ENCODE measurements at regions not wholly inside any gene's neighbourhood (a gene's known extent, or its start where the extent isn't known, plus 50 kb on each side); places are given as distances from the start of the nearest gene placed in this dataset.
"Not testable (repeated sequence)": the region's sequence is repeated elsewhere in the genome, so short reads cannot be mapped to it uniquely, and the experiment has no call there.

DNA sequence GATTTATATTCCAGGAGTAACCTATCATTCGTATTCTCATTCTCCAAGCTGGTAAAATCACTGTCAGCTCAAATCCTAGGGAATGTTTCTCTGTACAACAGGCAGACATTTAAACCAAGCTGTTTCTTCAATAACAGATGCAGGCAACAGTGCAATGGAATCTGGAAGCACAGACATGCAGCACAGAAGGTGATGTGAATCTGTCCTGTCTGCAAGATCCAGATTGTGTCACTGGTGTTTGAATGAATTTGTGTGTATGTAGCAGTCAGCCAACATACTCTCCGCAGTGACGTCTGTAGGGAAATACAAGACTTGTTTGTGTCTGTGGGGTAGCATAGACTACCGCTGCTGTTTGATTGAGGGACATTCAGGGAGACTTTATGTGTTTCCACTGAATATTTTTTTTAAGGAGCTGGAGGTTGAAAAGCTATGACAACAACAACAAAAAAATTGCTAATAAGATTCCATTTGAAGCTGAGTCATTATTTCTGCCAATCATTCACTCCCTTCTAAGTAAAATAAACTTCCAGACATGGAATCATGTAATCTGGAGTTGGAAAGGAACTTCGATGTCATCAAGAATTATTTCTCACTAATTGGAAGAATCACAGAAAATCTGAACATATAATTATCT lies 122.9 kb upstream of the MYO3A start:
- DNase-seq = no peak

DNA sequence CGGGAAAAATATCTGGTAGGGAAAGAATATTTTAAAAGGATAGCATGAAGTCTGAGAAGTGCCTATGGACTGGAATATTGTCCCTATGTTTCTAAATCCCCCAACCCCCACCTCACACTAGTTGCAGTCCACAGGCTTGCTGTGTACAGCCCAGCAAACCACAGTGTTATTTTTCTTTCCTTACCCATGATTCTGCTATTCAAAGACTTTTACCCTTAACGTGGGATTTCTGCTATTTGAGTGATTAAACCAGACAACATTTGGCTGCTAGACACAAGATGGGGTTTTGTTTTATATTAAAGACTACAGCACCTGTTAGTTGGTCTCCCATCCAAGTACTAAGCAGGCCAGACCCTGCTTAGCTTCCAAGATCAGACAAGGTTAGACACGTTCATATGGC lies 120.5 kb upstream of the MYO3A start:
- no peak for DNase-seq

DNA sequence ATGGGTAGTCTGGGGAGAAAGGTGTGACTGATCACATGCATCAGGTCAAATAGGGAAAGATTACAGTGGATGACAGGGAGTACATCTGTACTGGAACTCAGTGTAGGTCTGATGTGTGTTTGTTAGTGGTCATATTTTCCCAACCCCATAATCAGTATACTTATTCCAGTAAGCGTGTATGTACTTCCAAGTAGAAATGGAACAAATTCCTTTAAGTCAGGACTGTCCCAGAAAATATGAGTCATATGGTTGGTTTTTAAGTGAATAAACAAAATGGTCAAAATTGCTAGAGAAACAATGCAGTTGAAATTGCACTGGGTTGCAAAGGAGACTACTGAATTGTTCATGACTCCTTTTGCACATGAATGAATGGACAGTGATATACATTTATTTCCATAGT lies 118.8 kb upstream of the MYO3A start:
- DNase-seq = no peak

DNA sequence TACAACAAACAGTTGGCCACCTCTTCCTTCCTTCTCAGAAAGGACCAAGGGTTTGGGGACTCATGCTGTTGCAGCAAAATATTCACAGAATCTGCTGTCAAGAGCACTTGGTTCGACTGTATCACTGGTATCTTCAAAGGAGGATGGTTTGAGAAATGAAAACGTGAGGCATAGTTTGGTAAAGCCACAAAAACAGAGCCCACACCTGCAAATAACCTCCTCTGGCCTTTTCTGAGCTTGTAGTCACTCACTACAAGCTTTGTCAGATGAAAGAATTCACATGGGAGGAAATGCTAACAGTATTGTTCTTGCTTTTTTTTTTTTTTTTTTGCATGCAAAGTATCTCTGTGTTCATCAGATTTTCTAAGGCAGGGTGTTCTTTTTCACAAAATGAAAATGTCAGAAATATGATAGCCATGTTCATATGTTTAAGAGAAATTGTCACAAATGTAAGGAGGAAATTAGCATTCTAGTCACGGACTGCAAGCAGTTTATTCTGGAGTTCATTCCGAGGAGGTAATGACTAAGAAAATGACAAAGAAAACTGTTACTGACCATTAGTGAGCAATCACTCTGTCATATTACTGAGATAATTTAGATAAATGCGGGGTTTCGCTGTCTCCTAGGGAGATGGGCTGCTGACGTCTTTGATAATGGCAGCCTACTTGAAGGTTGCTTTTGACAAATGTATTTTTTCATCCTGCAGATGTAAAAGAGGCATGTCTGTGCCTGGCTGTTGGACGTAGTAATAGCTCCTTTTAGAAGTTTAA lies 117.8 kb upstream of the MYO3A start:
- DNase-seq = no peak

DNA sequence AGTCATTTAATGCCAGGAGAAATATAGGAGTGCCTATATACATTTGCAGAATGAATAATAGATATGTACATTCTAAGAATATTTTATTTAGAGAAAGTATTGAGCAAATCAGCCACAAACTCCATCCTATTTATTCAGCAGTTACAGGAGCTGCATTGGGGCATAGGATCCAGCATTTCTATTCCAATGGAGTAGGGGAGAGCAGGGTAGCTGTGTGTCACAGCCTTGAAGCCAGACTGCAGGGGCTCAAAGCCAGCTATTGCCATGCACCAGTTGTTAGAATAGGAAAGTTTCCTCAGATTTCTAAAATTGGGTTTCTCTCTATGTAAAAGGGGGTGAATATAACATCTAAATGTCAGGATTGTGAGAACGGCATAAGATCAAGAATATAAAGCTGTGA lies 116.8 kb upstream of the MYO3A start:
- no peak for DNase-seq

DNA sequence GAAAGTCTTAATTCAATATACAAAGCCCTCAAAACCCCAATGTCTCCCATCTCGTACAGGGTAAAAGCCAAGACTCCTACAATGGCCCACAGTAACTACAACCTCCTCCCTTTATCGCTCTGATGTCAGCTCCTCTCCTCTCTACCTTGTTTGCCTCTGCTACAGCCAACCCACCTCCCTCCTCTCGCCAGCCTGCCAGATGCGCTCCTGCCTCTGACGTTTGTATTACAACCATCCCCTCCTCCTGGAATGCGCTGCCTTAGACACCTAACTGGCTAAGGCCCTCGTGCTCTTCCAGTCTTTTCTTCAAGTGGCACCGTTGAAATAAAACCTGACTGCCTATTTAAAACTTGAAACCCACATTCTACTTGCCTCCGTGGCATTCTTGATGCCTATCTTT lies 115.3 kb upstream of the MYO3A start:
- DNase-seq = no peak

DNA sequence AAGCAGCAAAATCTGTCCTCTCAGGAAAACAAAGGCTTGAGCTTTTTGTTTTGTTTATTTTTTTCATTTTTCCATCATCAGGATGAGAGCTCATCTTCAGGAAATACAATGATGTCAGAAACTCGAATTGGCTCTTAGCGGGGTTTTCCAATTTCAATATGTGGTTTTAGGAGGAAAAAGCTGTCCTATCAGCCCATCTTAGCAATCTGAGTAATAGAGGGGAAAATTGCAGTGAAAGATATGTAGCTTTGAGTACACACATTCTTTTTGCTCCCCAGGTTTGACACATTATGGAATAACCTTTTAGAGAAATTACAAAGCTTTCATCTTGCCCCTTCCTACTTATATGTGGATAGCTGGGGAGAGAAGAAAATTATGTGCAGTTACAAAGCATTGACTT lies 113.6 kb upstream of the MYO3A start:
- DNase-seq = no peak

DNA sequence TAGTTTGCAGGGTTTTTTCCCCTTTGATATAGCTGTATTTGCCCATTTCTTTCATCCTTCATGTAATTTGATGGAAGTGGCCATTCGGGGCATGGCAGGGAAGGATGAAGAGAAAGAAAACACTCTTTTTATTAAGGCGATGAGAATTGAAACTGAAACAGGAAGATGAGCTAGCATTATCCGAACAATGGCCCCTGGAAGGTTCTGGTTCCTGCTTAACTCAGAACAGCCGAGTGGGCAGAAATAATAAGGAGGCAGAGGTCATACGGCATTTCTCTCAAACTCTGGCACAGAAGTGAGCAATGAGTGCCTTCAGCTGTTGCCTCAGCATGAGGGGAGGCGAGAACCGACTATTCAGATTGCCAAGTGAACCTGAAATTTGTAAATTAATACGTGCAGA lies 113.2 kb upstream of the MYO3A start:
- no peak for DNase-seq

DNA sequence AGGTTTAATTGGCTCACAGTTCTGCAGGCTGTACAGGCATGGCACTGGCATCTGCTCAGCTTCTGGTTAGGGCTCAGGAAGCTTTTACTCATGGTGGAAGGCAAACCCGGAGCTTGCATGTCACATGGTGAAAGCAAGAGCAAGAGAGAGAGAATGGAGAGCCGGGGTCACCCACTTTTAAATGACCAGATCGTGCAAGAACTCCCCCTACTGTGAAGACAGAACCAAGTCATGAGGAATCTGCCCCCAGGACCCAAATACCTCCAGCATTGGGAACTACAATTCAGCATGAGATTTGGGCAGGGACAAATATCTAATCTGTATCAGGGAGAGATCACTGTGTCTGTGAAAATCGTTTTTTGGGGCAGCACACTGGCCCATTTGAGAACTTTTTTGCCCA lies 110.0 kb upstream of the MYO3A start:
- no peak for DNase-seq

DNA sequence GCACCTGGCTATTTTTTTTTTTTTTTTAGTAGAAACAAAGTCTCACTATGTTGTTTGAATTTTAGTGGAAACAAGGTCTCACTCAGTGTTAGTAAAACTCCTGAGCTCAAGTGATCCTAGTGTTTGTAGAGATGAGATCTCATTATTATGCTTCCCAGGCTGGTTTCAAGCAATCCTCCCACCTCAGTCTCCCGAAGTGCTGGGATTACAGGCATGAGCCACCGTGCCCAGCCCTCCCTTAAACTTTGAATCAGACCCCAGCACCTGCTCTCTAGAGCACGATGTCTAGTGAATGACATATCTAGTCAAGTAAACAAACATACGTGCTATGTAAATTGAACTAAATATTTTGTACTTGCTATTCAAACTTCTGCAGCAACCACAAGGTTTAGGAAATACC lies 105.6 kb upstream of the MYO3A start:
- DNase-seq = no peak

DNA sequence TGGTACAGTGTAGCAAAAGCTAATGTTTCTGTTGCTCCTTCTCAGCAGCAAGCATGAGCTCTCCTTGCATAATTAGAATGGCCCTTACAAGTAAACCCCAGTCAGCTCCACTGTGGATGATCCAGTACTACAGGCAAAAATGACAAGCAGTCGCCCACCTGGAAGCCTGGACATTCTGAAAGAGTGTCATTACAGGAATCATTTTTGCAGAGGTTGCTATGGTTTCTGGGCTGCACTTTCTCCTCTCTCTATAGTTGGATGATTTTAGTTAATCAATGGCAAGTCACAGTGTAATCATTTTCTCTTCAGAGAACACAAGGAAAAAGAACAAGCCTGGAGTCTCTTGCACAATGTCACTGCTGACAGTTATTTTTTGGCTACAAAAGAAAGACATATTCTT lies 102.9 kb upstream of the MYO3A start:
- DNase-seq = no peak

DNA sequence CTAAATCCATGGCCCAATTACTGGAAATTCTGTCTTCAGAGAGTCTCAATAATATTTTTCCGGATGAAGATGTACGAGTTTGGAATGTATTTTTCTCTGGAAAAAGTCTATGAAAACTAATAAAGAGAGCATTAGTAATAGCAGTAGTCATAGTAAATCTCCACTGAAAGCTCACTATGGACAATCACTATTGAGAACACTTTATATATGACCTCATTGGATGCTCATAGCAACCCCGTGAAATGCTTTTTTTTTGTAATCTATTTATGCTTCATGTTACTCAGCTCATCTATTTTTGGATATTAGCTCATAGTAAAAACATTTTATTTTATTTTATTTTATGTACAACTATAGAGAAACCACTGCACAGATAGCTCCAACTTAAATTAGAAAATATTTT lies 94.3 kb upstream of the MYO3A start:
- no peak for DNase-seq

DNA sequence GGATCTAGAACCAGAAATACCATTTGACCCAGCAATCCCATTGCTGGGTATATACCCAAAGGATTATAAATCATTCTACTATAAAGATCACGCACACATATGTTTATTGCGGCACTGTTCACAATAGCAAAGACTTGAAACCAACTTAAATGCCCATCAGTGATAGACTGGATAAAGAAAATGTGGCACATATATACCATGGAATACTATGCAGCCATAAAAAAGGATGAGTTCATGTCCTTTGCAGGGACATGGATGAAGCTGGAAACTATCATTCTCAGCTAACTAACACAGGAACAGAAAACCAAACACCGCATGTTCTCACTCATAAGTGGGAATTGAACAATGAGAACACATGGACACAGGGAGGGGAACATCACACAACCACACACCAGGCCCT lies 93.2 kb upstream of the MYO3A start:
- not testable (repeated sequence) for DNase-seq

DNA sequence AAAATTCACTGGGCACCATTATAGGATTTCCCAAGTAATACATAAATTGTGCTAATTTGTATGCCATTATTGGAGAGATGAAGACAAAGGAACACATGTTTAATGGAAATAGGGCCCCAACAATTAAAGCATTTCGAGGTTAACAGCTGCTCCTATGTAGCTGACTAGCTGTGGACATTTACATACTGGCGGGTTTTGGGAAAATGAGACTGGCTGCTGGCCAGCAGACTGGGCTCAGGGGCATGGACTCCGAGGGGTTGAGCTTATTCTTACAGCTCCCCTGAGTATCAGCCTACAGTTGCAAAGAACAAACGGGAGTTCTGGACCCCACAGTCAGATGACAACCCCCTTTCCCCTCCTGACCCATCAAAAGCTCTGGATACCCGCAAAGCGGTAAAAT lies 91.9 kb upstream of the MYO3A start:
- DNase-seq = no peak

DNA sequence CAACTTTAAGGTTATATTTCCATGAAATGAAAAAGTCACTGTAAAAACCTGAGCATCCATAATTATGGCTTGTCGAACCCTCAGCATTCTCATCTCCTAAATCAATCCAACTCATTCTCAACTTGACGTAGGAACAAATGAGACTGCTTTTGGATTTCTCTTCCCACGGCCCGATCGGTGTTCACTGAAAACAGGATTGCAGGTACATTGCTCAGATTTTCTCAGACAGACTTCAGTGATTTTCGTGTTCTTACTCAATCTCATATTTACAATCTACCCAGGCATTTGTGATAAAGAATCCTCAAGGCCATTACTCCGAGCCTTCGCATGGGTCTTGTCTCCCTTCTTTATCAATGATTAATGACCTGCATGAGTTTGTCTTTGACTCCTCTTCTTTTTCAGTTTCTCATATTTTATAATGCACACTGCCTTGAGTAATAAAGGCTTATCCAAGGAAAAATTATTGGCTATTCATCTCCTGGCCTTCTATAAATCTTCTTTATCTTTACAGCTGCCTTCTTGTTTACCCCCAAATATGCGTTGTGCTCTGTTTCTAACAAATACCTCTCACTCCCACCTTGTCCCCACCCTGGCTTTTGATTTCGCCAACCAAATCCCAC lies 90.4 kb upstream of the MYO3A start:
- no peak for DNase-seq

DNA sequence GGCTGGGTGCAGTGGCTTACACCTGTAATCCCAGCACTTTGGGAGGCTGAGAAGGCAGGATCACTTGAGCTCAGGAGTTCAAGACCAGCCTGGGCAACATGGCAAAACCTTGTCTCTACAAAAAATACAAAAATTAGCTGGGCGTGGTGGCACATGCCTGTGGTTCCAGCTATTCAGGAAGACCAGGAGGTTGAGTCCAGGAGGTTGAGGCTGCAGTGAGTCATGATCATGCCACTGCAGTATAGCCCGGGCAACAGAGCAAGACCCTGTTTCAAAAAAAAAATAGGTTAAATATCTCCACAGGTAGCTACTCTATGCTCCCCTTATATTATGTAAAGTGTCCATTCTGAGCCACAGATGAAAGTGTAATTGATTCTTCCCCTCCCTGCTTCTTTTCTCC lies 89.3 kb upstream of the MYO3A start:
- DNase-seq = not testable (repeated sequence)

DNA sequence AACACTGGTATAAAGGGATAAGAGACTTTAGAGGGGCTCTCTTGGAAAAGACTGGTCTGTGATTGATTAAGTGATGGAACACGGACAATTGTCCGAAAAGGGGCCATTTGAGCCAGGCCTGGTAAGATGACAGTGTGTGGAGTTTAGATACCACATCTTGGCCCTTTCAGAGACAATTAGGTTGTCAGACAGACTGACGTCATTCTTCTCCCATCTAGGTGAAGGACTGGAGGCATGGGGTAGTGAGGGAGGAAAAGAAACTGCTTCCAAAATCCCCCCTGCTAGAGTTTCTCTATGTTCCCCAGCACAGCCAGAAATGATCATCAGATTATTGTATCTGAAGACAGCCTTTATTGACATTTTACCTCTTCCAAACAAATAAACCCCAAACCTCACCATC lies 84.8 kb upstream of the MYO3A start:
- no peak for DNase-seq

DNA sequence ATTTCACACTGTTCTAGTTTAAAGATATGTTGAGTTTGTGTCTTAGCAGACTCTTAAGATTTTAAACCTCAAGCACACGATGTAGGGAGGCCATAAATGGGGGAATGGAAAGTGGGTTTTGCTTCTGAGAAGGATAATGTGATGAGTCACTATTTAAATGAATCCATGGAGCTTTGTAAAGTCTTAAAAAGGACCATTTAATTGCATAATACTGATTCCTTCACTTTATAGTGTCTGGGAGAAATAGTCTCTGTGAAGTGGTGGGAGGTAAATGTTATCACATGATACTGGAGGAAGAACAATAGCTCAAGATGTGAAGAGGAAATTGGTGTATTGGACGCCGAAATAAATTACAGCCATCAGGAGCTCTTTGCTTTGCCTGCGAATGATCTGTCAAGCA lies 84.0 kb upstream of the MYO3A start:
- no peak for DNase-seq

DNA sequence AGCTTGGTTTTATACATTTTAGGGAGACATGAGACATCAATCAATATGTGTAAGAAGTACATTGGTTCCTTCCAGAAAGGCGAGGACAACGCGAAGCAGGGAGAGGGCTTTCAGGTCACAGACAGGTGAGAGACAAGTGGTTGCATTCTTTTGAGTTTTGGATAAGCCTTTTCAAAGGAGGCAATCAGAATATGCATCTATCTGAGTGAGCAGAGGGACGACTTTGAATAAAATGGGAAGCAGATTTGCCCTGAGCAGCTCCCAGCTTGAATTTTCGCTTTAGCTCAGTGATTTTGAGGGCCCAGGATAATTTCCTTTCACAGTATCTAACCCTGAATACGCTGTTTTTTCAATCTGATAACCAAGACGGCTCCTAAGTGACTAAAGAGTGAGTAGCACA lies 82.5 kb upstream of the MYO3A start:
- DNase-seq = no peak

DNA sequence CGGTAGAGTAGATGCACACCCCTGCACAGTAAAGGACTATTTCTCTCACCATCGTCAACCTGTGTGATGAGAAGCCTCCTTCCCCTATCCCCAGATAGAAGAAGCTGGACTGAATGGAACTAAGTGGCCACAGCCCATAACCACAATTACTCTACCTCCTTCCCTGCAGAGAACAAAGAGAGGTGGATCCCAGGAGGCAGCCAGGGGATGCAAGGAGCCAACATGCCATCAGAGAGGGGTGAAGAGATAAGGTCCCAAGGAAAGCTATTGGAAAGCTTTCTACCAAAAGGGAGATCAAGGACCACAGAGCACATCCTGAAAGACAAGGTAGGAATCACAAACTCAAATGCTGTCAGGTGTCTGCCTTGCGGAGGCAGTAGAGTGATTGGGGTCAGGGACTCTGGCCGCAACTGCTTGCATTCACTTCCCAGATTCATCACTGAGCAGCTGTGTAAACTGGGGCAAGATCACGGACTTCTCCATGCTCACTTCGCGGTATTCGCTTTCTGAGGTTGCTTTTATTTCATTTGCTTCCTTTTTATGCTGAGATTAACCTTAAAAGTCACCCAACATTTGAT lies 81.6 kb upstream of the MYO3A start:
- DNase-seq = no peak

DNA sequence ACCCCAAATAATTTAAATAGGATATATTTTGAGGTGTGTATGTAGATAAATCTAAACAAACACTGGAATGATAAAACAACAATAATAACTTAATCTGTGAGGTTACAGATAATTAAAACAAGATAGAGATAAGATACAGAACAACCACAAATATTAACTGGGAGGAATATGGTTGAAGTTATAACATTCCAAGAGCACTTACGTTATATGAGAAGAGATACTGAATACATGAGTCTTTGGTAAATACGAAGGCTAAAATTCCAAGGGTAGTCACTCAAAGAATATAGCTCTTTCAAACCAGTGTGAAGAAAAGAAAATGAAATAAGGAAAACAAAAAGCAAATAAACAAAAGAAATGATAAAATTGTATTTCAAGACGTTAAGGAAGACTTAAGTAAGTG lies 76.0 kb upstream of the MYO3A start:
- DNase-seq = no peak

DNA sequence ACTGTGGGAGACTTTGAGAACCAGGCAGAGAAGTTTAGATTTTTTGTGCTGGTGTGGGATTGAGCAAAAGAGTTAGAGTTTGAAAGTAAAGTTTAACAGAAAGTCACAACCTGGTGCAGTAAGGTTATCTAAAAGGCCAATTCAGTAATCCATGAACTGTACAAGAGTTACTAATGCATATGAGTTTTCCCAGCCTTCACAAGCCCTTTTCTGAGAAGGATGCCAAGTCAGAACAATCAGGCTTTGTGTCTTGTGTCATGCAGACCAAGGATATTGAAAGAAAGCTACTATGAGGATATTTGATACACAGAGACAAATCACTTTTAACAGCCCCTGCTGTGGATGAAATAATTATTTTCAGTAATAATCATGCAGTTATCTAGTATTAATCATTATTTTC lies 68.8 kb upstream of the MYO3A start:
- DNase-seq = no peak

DNA sequence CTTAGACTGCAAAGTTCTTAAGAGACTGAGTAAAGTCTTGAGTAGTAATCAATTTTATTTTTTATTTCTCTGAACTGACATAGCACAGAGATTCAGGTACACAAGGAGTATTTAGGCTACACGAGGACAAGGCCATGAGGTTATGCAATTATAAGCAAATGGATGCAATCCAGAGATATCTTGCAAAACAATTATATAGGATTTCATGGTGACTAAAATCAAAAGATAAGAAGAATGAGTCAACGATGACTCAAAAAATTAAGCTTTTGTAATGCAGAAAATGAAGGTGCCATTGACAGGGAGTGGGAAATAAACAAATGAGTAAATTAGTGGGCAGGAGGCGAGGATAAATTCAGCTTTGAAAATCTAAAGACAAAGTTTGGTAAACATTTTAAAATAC lies 66.7 kb upstream of the MYO3A start:
- no peak for DNase-seq

DNA sequence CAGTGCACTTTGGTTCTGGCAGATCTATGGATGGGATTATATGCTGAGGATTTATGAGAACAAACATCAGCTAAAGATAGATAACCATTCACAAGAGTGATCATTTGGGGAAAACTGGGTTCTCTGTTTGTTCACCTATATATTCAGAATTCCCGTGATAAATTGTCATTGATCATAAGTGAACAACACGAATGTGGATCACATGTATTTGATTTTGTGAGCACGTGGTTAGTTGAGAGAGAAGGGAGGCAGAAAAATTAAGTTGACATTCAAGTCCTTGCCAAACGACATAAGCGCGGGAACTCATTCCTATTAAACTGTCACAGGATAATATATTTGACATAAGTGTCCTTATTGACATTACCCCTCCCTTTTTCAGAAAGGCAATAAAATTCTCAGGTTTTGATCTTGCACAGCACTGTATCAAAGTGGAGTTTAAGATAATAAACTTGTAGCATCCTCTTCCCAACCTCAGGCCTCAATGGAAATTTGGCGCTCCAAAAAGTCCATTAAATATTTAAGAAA lies 64.9 kb upstream of the MYO3A start:
- no peak for DNase-seq

All from stimulated activated CD4-positive, alpha-beta T cell treated with anti-CD3 and anti-CD28 coated beads, Interleukin-4, amount 100 ng/mL, for 4 hours (primary cell).